Activated T-helper 1 cell treated with Interleukin-2 at 50 U/mL for 16 hours (primary cell): ENCODE measurements at regions not wholly inside any gene's neighbourhood (a gene's known extent, or its start where the extent isn't known, plus 50 kb on each side); places are given as distances from the start of the nearest gene placed in this dataset.
"Not testable (repeated sequence)": the region's sequence is repeated elsewhere in the genome, so short reads cannot be mapped to it uniquely, and the experiment has no call there.

ENCODE experiments used
- DNase-seq: peaks from one replicate; pipeline ENCODE4 v3.0.0-alpha.2; 2020; ENCODE audit warnings: low read depth

- no peak for DNase-seq
Measured at GRCh38 chr20:57786304-57786932, 76.6 kb upstream of the PMEPA1 start.

DNA sequence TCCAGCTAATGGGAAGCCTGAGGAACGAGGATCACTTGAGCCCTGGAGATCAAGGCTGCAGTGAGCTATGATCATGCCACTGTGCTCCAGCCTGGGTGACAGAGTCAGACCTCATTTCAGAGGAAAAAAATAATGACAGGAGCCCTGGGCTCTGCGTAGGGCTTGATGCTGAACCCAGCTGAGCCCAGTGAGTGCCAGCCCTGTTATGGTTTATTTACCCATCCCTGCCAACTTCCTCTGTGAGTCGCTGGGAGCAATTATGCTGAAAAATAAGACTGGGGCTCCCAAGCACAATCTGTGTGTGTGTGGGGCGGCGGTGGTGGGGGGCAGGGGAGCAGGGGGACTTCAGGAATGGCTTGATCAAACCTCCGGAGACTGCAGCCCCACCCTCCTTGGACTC, 75.9 kb upstream of the PMEPA1 start:
- no peak for DNase-seq

DNA sequence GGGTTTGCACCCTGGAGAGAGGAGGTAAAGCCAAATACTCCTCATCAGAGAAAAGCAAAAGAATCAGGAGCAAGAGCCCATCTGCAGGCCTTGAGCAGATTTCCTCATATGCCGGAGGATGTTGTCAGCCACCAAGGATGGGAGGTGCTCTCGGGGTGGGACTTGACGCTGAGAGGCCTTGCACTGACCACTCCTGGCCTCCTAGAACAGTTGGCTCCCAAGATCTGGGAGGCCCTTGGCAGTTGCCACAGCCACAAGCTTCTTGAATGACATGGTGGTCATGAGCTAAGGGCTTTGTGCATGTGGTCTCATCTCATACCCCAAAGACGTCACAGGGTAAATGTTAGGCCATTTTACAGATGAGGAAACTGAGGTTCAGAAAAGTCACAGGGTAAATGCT, 75.2 kb upstream of the PMEPA1 start:
- no peak for DNase-seq

GRCh38 chr20:57783956-57784837, 74.4 kb upstream of the PMEPA1 start:
- DNase-seq = no peak

DNA sequence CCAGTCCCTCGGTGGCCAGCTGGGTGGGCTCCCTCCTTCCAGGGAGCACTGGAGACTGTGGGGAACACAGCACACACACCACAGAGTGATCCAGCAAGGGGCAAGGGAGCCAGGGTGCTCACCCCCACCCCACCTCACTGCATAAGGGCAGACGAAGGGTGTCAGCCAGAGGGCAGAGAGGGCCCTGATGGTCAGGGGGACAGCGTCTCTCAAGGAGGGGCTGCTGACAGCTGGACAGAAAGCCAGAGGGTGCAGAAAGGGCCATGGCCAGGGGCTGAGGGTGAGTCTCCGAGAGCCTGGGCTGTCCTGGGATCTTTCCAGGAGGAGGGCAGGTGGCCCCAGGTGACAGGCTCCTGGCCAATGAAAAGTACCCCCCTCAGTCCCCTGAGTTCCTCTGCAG, 73.4 kb upstream of the PMEPA1 start:
- DNase-seq = no peak

- no peak for DNase-seq
Measured at GRCh38 chr20:57782631-57783041, 72.8 kb upstream of the PMEPA1 start.

DNA sequence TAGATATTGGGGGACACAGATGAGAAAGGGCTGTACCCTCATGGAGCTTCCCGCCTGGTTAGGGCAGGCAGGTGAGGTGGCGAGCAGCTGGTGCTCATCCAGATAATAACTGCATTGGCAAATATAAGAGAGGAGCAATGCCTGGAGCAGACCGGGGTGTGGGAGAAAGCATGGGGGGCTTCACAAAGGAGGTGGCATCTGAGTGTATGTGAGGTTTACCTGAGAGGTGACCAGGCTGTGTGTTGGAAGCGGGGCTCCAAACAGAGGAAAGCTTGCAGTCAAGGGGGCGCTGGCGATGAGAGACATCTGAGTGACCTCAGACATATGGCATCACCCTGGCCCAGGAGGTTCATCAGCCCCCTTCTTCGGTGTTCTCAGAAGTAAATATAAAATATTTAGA, 72.1 kb upstream of the PMEPA1 start:
- no peak for DNase-seq

DNA sequence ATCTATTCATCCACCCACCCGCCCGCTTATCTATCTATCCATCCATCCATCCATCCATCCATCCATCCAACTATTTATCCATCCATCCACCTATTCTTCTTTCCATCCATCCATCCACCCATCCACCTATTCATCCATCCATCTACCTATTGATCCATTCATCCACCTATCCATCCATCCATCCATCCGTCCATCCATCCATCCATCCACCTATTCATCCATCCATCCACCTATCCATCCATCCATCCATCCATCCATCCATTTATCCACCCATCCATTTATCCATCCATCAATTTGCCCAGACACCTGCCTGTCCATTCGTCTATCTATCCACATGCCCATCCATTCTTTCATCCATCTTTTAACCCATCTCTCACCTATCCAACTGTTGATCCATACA, 71.1 kb upstream of the PMEPA1 start:
- no peak for DNase-seq

DNA sequence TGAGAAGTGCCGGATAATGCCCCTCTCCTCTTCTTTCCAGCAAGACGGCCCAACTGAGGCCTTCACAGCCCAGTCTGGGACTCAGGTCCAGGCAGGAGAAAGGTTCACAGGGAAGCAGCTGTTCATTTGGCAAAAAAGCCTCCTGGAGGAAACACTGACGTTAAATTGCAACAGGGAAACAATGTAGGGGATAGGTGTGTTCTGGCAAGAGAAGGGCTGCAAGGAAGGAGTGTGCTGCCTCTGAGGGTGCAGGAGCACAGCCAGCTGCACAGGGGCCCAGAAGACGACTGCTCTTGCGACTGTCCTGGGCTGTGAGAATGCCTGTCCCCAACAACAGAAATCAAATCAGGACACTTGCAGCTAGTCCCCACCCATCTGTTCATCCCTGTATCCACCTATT, 70.6 kb upstream of the PMEPA1 start:
- no peak for DNase-seq

DNA sequence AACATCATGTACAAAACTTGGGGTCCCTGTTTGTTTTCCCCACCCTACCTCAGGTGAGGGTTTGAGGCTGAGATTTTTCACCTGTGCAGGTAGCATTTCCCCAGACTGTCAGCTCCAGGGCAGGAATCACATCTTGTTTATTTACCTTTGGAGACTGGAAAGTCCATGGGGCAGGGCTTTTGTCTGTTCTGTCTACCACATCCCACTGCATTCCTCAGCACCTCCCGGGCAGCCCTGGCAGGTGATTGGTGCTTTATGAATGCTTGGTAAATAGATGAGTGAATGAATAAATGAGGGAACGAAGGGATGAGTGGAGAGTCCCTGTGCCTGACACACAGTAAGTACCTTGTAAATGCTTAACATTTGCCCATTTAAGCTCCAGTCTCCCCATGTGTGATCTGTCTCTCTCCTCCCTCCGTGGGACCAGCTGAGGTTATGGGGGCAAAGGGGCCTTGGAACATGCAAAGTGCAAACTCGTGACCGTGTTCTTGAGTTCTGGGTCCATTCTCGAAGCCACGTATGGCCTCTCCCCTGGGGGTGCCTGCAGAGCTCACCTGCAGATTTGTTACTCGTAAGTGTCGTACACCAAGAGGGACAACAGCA, 69.7 kb upstream of the PMEPA1 start:
- DNase-seq = no peak

DNA sequence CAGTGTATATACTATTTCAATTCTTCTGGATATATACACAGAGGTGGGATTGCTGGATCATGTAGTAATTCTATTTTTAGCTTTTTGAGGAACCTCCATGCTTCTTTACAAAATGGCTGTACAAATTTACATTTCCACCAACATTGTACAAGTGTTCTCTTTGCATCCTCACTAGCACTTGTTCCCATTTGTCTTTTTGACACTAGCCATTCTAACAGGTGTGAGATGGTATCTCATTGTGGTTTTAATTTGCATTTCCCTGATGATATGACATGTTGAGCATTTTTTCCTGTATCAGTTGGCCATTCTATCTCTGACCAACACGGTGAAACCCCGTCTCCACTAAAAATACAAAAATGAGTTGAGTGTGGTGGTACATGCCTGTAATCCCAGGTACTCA, 68.1 kb upstream of the PMEPA1 start:
- DNase-seq = no peak

- DNase-seq = no peak
Measured at GRCh38 chr20:57774951-57775350, 65.1 kb upstream of the PMEPA1 start.

DNA sequence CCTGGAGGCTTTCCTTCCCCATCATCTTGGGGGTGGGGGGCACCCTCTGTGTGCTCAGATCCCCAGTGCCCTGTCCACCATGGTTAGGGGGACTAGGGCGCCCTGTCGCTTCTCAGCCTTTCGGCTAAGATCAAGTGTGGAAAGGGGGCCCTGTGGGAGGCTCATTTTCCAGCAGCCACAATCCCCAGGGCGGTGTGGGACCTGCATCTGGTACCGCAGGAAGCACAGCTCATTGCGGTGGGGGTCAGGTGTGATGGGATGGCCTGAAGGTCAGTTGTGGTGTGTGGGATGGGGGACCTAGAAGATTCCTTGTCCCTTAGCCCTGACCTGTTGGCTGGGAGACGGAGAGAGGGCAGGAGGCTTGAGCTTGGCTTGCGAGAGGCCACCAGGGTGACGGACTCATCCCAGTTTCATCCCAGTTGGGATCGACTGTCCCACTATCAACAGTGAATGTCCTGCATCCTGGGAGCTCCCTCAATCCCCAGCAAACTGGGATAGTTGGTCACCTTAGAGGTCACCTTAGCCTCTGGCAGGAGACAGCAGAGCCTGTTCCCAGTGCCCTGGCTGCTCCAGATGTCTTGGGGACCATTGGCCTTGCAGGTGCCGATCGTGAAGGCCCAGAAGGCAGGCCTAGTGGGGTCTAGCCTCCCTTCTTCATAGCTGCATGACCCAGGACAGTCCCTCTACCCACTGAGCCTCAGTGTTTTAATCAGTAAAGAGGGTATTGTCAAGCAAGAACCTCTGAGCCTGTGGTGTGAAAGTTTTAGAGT, 64.5 kb upstream of the PMEPA1 start:
- no peak for DNase-seq

DNA sequence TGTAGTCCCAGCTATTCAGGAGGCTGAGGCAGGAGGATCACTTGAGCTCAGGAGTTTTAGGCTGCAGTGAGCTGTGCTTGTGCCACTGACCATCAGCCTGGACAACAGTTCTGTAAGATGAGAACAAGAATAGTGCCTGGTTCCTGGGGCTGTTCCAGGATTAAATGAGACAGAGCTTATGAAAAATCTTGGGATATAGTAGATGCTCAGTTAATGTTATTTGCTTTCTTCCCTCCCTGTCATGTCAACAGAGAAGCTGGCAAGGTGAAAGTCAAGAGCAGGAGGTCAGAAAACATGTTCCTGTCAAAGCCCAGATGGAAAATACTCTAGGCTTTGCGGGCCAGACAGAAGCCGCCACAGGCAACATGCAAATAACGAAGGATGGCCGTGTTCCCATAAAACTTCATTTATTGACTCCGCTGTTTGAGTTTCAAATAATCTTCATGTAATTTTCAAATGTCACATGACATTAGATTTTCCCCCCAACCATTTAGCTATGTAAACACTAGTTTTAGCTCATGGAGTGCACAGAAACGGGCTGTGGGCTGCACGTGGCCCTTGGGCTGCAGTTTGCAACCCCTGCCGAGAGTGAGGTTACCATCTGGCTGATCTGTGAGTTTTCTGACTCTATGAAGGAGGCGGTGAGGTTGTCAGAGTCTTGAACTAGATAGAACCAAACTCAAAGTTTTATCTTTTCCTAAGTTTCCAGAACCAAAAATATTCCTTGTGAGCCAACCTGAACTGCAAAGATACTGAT, 63.4 kb upstream of the PMEPA1 start:
- no peak for DNase-seq

DNA sequence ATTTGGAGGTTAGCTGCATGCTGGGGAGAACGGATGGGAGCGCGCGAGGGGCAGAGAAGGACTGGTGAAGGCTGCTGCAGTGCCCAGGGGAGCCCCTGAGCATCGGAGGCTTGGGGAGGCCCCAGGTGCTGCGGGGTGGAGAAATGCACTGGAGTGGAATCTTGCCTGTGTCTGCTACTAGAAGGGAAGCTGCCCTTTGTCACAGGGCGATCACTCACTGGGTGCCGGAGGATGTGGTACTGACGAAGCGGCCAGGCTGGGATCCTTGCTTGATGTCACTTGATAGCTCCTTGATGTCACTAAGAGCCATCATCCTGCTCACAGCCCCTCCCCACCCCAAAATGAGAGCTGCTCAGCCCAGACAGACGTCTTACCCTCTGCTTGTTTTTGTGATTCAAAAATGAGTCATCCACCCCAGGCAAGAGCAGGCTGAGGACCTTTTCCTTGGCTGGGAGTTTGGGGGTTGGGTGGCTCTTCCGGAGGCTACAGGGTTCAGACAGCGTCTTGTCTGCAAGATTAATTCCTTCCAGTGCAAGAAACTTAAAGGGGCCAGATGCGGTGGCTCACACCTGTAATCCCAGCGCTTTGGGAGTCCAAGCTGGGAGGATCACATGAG, 62.6 kb upstream of the PMEPA1 start:
- peak; percentile 11 for DNase-seq

GRCh38 chr20:57770852-57771720, 61.3 kb upstream of the PMEPA1 start:
- DNase-seq = no peak

GRCh38 chr20:57770401-57770800, 60.6 kb upstream of the PMEPA1 start:
- not testable (repeated sequence) for DNase-seq

DNA sequence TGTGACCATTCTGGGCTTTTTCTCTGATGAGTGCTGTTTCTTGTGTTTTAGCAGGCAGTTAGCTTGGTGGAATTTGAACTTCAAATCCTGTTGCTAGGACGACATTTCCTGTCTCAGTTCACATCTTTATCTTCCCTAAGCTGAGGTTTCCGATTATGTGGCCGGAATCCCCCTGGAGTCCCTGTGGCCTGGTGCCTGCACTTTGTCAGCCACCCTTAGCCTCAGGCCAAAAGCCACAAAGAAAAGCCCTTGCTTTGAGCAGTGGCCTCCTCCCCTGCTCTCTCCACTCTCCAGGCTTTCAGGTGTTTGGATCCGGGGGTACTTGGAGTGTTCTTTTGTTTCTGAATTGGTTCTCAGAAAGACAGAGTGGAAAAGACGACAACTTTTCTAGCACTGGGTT, 59.9 kb upstream of the PMEPA1 start:
- no peak for DNase-seq

DNA sequence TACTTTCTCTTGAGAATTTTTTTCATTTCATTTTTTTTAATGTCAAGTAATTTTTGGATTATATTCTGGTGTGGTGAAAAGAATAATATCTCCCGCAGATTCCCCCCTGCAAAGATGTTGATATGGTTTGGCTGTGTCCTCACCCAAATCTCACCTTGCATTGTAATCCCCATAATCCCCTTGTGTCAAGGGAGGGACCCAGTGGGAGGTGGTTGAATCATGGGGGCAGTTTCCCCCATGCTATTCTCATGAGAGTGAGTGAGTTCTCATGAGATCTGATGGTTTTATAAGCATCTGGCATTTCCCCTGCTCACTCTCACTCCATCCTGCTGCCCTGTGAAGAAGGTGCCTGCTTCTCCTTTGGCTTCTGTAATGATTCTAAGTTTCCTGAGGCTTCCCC, 58.7 kb upstream of the PMEPA1 start:
- no peak for DNase-seq

DNA sequence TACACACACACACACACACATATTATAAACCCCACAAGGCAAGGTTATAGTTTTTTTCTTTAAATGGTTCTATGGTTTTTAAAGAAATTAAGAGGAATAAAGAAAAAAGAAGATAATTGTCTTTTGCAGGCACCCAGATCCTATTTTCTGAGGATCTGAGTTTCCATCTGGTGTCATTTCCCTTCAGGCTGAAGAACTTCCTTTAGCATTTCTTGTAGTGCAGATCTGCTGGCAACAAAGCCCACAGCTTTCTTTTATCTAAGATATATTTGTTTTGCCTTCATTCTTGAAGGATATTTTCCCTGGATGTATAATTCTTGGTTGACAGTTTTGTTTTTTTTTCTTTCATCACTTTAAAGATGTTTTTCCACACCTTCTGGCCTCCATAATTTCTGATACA, 57.6 kb upstream of the PMEPA1 start:
- no peak for DNase-seq
